ENCODE measurements at regions not wholly inside any gene's neighbourhood (a gene's known extent, or its start where the extent isn't known, plus 50 kb on each side); places are given as distances from the start of the nearest gene placed in this dataset.

GRCh38 chr18:59083136-59083818 lies 56.4 kb upstream of the SEC11C start:
- in situ Hi-C loops (cut with MboI; ENCODE audit: low sequenced_read_pairs): no loop called here

GRCh38 chr18:59085126-59085794 lies 54.4 kb upstream of the SEC11C start:
- in situ Hi-C loops (cut with MboI; ENCODE audit: low sequenced_read_pairs): no loop called here

- in situ Hi-C loops (cut with MboI; ENCODE audit: low sequenced_read_pairs): no loop called here
These were observed 53.9 kb upstream of the SEC11C start for GRCh38 chr18:59085797-59086196.

GRCh38 chr18:59086522-59086921 lies 53.2 kb upstream of the SEC11C start:
- in situ Hi-C loops (cut with MboI; ENCODE audit: low sequenced_read_pairs): no loop called here

- in situ Hi-C loops (cut with MboI; ENCODE audit: low sequenced_read_pairs): no loop called here
These were observed 52.3 kb upstream of the SEC11C start for GRCh38 chr18:59087391-59087790.
